HG03571 (cell line): ENCODE measurements at regions not wholly inside any gene's neighbourhood (a gene's known extent, or its start where the extent isn't known, plus 50 kb on each side); places are given as distances from the start of the nearest gene placed in this dataset.

ENCODE experiments used
- ATAC-seq: cut with Tn5 transposase; IDR thresholded peaks from one replicate; pipeline ENCODE4 v1.9.1; 2021; ENCODE audit not compliant: unreplicated experiment

DNA sequence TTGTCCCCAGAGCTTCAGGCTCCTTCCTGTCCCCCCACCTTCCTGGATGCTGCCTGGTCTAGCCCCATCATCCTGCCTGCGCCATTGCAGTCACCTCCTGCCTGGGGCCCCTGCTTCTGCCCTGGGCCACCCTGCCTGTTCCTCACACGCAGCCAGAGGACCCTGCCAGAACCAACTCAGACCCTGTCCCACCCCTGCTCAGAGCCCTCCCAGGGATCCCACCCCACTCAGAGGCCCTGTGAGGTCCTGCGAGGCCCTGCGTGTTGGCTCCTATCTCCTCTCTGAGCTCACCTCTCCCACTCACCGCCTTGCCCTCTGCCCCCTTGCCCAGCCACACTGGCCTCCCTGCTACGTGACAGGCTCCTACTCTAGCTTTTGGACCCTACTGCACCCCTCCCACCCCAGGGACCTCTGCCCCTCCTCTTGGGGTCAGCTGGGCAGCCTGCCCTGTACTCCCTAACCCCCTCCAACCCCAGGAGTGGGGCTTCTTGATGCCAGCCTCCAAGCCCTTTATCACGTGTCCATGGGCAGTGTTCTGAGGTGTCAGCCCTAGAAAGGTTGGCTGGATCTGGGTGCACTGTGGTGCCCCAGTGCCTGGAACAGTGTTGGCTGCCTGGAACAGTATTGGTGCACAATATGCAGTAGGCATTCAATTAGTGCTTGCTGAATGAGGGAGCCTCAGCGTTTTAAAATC lies 68.3 kb downstream of the CEBPB start:
- no peak for ATAC-seq

DNA sequence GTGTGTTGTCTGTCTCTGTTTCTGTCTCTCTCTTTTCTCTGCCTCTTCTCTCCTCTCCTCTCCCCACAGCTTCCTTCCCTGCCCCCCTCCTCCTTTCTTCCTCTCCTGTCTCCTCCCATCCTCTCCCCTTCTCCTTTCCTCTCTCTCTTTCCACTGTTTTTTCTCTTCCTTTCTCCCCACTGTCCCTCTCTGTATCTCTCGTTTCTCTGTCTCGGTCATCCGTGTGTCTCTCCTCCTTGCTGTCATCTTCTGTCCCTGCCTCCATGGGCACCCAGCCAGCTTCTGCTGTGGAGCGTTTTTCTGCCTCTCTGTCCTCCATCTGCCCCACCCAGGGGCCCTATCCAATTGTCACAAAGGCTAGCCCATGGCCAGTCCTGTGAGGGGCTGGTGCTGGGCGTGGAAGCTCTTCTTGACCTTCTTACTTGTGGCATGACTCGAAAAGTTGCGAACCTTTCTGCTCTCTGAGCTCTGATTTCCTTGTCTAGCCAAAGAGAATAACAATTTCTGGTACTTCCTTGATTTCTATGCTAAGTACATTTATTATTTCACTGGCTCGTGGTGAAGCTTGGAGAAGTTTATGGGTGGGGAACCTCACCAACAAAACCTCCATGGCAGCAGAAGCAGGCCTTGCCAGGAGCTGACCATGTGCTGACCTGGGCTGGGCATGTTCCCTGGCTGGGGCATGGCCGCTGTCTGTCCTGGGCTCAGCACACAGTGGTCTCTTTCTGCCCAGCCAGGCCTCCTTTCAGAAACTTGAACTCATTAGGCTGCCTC lies 69.3 kb downstream of the CEBPB start:
- no peak for ATAC-seq

DNA sequence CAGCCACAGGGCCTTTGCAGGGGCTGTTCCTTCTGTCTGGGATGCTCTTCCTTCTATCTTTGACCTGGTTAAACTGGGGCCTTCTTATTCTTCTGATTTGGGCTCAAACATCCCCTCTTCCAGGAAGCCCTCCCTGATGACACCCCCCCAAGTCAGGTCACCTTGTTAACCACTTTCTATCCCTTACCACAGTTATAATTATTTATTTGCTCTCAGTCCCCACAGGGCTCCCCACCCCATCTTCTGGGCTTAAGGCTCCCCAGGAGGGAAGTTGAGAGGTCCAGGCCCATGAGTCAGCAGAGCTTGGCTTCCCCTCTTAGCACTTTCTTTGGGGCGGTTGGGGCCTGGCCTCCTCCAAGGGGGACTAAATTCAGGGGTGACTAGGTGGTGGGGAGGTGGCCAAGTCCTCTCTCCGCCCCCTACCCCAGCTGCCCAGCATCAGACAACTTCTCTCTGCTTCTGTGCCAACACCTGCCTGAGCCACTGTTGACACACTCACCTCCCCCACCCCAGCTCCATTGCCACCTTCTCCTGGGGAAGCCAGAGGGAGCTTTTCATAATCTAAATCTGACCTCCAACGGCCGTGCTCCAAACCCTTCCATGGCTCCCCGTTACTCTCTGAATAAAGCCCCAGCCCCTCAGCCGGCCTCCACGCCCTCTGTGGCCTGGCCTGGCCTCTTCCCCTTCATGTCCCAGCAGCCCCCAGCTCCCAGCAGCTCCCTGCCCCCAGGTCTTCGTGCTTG lies 70.0 kb downstream of the CEBPB start:
- ATAC-seq, result no peak

DNA sequence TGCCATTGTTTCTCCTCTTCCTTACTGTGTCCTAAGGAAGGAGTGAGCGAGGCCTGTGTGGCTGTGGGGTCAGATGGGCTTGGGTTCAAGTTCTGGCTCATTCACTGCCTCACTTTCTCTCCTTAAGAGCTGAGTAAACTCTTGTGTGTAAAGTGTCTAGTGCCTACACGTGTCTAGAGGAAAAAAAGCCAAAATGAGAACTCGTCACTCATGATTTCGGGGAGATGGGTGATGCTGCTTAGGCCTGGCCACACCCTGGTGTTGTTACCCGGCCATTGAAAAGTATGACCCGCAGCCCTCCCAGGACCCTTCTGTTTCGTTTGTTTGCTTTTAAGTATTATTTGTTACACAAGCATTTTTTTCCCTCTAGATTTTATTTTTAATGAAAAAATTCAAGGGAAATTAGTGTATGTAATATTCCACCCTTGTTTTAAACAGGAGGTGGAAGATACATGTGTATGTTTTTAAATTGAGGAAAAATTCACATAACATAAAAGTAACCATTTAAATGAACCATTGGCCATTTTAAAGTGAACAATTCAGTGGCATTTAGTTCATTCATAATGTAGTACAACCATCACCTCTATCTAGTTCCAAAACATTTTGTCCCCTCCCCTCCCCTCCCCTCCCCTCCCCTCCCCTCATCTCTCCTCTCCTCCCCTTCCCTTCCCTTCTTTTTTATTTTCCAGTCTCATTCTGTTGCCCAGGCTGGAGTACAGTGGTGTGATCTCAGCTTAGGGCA lies 71.0 kb downstream of the CEBPB start:
- ATAC-seq, result no peak

DNA sequence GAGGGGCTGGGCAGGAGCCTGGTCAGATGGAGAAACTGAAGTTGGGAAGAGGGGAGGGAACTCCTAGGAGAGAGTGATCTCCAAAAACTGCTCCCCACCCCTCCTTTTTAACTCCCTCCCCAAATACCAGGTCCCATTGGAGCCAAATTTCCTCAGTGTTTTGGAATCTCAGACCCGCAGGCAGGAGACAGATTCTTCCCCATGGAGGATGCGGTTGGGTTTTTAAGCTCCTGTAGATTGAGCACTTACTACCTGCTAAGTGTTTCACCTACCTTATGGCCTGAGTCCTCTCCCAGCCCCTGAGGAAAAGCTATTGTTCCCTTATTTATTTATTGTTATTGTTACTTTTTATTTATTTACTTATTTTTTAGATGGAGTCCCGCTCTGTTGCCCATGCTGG lies 73.2 kb downstream of the CEBPB start:
- ATAC-seq, result no peak

DNA sequence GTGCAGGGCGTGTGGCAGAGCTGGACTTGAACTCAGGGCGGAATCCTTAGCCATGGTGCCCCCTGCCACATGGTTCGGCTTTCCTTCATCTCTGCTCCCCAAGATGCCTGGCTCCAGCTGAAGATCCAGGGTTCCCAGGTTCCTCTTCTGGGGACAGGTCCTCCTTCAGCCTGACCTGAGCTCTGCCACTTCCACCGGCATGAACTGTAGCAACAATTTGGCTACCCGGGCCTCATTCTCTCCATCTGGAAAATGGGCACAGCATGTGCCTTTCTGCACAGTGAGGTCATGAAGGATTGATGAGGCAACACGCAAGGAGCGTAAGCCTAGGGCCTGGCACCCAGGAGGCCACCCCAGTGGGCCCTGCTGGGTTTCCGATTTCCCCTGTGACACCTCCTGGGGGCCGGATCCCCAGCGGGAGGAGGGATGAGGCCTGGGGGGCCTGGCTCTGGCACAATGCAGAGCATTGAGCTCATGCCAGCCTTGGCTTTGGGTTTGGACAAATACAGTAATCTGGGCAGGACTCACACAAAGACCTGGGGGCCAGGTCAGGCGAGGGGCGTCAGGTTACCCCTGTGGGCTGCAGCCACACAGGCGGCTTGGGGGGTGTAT lies 74.0 kb downstream of the CEBPB start:
- ATAC-seq, result no peak

DNA sequence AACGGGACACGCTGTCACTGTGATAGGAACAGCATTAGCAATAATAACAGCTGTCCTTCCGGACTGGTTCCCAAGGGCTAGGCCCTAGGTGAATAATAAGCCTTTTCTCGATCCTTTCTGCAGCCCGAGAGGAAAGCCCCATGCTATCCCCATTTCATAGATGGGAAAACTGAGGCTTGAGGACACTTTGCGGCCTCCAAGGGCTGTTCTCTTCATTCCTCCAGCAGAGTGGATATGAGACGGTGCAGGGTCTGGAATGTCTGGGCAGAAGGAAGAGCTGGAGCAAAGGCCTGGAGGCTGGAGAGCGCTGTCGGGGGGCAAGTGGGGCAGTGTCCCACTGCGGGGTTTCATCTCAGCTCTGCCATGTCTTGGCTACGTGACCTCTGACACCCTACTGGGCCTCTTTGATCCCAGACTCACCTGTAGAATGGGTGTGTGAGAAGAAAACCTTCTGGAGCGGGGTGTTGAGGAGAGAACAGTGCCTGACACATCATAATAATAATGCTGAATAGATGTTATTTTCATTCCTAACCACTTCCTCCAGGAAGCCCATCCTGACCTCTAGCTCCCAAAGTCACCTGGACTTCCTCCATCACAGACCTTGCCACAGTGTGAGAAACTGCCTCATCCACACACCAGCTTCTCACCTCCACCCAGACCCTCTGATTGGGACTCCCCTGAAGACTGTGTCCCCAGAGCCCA lies 74.8 kb downstream of the CEBPB start:
- no peak for ATAC-seq

DNA sequence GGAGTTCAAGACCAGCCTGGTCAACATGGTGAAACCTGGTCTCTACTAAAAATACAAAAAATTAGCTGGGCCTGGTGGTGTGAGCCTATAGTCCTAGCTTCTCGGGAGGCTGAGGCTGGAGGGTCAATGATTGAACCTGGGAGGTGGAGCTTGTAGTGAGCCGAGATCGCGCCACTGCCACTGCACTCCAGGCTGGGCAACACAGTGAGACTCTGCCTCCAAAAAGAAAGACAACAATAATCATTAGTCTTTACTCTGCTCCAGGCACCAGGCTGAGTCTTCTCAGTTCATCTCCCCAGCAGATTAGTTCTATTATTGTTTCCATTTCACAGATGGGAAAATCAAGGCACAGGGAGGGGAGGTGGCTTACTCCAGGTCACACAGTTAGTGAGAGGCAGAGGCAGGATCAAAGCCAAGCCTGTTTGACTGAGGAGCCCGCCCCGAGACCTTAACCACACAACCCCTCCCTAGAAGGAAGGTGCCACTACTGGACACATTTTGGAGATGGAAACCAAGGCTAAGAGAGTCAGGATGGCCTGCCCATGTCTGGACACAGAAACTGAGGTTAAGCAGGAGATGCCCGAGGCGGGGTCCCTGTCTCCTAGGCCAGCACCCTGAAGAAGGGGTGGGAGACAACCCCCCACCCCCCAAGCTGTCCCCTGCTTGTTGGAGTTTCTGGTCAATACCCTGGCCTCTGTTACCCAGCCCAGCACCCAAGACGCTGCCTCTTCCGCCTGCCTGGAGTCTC lies 75.8 kb downstream of the CEBPB start:
- no peak for ATAC-seq

DNA sequence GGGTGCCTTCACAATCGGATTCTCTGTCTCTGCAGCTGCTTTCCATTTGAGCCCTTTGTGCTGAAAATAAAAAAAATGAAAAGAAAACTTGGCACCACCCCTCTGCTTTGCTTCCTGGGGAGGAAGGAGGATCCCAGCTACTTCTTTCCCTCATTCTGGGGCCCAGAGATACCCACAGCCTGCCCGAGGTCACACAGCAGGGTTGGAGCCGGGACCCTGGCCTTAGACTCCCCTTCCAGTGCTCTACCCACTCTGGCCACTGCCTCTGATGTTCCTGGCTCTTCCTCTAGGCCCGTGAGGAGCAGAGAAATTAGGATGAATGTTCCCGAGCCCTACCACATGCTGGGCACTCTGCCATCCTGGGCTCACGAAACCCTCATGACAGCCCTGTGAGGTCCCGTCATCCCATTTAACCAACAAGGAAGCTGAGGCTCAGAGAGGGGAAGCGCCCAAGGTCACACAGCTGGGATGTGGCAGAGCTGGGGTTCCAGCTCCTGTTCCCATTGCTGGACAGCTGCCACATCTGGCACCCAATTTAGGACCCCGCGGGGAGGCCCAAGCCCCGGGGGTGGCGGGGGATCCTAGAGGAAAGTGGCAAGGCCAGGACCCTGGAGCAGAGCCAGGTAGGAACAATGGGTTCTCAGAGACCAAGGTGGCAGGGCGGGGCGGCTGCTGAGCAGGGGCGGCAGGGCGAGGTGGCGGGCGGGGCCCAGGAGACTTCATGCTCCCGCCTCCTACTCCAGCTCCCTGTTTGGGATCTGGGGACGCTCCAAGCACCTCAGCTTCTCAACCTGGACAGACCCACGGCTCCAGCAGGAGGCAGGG lies 76.6 kb downstream of the CEBPB start:
- ATAC-seq, result no peak

DNA sequence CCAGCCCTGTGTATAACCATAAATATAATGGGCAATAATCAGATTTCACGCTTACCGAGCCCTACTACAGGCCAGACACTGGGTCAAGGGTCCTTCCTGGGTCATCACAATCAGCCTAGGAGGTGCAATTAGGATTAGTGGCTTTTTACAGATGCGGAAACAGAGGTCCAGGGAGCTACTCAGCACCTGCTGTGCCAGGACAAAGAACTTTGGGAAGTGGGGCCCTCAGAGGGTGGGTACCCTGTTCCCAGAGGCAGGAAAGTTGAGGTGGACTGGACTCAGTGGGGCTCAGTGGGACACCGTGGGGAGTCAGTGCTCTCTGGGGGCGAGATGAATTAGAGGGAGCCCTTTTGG lies 77.2 kb downstream of the CEBPB start:
- ATAC-seq, result no peak

DNA sequence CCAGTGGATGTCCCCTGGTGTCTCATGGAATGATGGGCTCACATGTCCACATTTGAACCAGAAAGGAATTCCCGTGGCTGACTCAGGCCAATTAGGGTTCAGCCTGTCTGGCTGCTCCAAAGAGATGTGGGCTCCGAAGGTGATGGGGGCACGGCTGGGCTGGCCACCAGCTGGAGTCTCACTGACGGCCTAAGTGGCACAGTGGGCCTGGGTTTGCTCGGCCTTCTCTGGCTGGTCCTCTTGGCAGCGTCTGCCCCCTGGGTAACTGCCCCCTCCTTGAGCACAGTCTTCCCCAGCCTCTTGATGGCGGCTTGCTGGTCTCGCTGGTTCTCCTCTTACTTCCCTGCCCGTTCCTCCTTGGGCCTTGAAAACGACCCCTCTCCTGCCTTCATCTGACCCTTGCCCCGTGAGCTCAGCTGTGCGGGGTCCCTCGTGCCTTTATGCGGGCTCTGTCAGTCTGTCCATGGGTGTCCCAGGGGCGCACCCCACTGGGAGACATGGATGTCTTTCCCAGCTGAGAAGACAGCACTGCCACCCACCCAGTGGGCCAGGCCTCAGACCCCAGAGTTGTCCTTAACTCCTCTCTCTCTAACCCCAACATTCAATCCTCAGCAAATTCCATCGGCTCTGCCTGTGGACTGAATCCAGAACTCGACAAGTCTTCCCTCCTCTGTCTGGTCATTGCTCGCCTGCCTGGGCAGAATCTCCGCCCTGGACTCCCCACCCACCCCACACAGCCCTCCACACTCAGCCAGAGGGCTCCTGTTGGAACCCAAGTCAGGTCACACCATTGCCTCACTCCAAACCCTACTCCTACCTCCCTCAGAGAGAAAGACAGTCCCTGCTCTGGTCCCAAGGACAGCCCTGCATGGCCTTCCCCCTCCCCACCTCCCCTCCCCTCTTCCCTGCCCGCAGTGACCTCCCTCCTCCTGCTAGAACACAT lies 78.7 kb downstream of the CEBPB start:
- no peak for ATAC-seq

DNA sequence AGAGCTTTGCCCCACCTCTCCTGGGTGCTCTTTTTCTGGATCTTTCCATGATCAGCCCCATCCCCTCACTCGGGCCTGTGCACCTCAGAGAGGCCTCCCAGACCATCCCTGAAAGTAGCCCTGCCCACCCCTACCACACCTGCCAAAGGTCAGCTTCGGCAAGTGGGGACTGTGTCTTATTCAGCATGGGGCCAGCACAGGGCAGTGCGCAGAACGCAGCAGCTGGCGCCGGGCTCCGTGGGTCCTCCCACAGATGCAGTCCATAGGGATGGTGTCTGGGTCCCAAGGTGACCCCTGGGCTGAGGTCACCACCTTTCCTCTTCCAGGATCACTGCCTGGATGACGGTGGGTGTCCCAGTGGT lies 79.4 kb downstream of the CEBPB start:
- ATAC-seq, result no peak

DNA sequence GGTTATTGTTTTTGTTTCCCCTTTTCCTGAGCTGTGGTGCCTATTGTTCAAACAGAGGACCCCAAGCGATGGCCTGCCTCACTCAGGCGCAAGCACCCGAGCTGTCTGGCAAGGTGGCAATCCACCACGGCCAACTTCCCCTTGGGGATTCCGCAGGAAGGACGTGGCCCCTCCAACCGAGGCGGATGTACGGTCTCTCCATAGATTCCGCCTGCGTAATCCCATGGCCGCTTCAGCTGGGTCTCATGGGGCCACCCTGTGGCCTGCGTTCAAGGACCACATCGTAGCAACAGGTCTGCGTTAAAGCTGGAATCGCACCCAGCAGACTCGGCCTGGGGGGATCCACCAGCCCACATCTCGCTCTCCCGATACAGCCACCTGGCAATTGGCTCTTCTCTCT lies 79.9 kb downstream of the CEBPB start:
- no peak for ATAC-seq

DNA sequence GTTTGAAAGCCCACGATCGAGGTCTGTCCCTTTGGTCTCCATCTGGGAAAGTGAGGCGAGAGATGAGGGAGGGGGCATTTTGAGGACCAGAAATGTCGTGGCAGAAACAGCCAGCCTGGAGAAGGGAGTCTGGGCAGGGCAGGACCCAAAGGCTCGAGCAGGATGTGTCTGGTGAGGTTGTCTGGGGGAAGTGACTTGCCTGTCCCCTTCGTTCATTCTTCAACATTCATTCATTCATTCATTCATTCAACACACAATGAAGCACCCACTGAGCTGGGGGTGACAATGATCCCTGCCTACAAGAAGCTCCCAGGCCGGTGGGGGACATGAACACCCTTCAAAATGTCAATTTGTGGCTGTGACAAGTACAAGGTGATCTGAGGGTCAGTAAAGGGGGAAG lies 80.5 kb downstream of the CEBPB start:
- no peak for ATAC-seq

DNA sequence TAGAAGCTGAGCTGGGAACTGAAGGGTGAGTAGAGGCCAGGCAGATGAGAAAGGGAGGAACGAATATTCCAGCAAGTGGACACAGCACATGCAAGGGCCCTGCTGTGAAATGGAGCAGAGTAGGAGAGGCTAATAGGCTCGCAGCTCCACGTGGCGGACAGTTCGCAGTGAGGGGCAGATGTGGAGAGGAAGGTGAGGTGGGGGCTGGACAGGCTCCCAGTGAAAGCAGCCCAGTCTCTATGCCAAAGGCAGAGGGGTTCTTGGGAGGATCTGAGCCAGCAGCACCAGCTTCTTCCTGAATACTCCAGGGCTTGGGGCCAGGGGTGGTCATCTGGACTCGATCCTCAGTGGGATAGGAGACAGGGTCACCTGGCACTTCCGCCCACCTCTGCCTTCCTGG lies 81.0 kb downstream of the CEBPB start:
- no peak for ATAC-seq

DNA sequence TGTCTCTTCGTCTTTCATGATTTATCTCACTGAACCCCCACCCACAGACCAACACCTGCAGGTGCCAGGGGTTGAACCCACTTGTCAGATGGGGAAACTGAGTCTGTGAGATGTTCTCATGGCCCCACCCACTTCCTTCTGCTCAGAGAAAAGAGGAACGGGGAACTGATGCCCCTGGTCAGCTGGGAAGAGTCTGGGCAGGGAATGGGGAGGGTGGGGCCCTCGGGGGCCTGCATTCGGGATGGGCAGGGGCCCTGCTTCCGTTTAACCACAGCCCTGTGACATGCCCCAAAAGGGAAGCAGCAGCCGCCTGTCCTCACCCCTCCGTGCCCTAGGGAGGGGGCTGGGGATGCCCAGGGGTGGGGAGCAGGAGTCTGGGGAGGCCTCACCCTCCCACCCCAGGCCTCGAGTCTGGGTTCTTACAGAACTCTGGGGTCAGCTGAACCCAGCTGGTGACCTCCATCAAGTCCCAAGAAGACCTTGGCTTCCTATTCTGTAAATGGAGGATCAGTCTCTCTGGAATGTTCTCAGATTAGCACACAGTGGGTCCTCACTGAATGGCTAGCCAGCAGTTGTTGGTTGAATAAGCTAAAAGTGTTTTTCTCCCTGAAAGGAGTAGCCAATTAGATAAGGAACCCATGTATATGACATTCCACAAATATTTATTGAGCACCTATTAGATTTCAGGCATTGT lies 81.5 kb downstream of the CEBPB start:
- no peak for ATAC-seq

DNA sequence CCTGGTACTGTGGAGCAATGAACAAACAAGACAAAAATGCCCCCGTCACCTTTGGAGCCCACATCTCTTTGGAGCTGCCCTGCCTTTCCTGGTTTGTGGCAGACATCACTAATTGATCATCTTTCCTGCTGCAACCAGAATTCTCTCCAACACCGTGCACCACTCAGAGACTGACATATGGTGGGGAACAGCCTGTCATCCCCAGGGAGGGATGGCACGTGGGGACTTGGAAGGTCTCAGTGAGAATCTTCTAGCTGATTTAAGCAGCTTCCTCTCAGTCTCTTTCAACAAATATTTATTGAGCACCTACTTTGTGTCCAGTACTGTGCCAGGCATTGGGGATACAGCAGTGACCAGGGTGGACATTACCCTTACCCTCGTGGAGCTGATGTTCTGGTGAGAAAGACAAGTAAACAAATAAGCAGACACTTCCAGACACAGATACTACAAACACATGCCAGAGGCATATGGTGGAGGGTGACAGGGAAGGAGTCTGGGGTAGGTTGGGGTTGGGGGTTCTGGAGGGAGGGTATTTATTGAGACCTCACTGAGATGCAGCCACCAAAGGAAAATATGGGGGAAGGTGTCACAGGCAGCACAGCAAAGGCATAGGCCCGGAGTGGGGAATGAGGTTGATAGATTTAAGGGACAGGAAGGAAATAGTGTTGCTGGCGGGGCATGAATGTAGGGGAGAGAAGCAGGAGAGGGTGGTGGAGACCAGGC lies 82.3 kb downstream of the CEBPB start:
- ATAC-seq, result no peak
